HCT116 (cell line): ENCODE measurements at regions not wholly inside any gene's neighbourhood (a gene's known extent, or its start where the extent isn't known, plus 50 kb on each side); places are given as distances from the start of the nearest gene placed in this dataset.

Experiments used
- ATAC-seq: fragments of 200-7000 bp; cut with Tn5 transposase; 2 replicates; pipeline ENCODE4 v1.9.1; 2020; ENCODE audit warnings: mild to moderate bottlenecking, moderate library complexity
- BruUV-seq: library from RNA; stranded (reverse); fragments of 400-500 nt; replicated peaks from 2 replicates; lab custom pipeline; 2021; lab: Mats Ljungman, UMichigan
- CTCF ChIA-PET: fragments of 300-600 bp; sonication (Branson Sonifier 250); formaldehyde crosslinking; loops from one replicate; lab custom pipeline; 2021; ENCODE audit warnings: antibody characterized with exemption; lab: Charles Lee
- POLR2A ChIA-PET: fragments of 300-600, 350-600 bp; sonication (Branson Sonifier 250); formaldehyde crosslinking; loops from one replicate; lab custom pipeline; 2021; ENCODE audit warnings: antibody characterized with exemption; lab: Charles Lee
- RAD21 ChIA-PET, 2 experiments: fragments of 300-600 bp; sonication (Branson Sonifier 250); formaldehyde crosslinking; loops; one replicate each; lab custom pipeline; 2023; ENCODE audit warnings: low total read pairs in 2 of 2; ENCODE audit not compliant: uncharacterized antibody in 2 of 2, unreplicated experiment in 2 of 2, low non-redundant PET in 1 of 2; lab: Charles Lee
- DNase-seq: peaks from one replicate; pipeline ENCODE4 v3.0.0-alpha.2; 2010; ENCODE audit warnings: low read depth, low spot score
- H2AFZ ChIP-seq: fragments of 200-600 bp; shearing (Covaris generic), sonication (generic); 2 replicates; pipeline ENCODE4 v1.6.1; 2017; ENCODE audit warnings: low read depth, mixed run types, mixed read lengths, antibody characterized with exemption, low read length; ENCODE audit not compliant: poor library complexity, severe bottlenecking
- H3K27ac ChIP-seq: 2 replicates; pipeline ENCODE4 v1.5.1; 2012; ENCODE audit warnings: low read depth, low read length
- H3K27me3 ChIP-seq: fragments of 200-600 bp; sonication (generic); 2 replicates; pipeline ENCODE4 v1.6.1; 2016; ENCODE audit warnings: mixed run types, low read length, mixed read lengths; ENCODE audit not compliant: insufficient read depth
- H3K36me3 ChIP-seq, 2 experiments: fragments of 200-500 bp in 1 of 2; fragments of 200-600 bp in 1 of 2; sonication (Bioruptor generic) in 1 of 2; sonication (generic) in 1 of 2; 2 replicates each; pipeline versions ENCODE4 v1.5.1 to v1.6.1; 2014 to 2016; ENCODE audit warnings: low read length in 2 of 2, inconsistent platforms in 1 of 2, mixed read lengths in 1 of 2, mixed run types in 1 of 2; ENCODE audit not compliant: insufficient read depth in 2 of 2, control insufficient read depth in 1 of 2
- H3K4me1 ChIP-seq, 2 experiments: fragments of 200-600 bp in 1 of 2; sonication (generic) in 1 of 2; 2 replicates each; pipeline versions ENCODE4 v1.5.1 to v1.6.1; 2012 to 2017; ENCODE audit warnings: low read length in 2 of 2, inconsistent platforms in 1 of 2, mild to moderate bottlenecking in 1 of 2, mixed read lengths in 1 of 2, mixed run types in 1 of 2, moderate library complexity in 1 of 2; ENCODE audit not compliant: insufficient read depth in 2 of 2, control insufficient read depth in 1 of 2
- H3K4me2 ChIP-seq: fragments of 200-600 bp; sonication (generic); 2 replicates; pipeline ENCODE4 v1.6.1; 2017; ENCODE audit warnings: mixed run types, low read length, mixed read lengths
- H3K4me3 ChIP-seq, 2 experiments: fragments of 200-600 bp in 1 of 2; sonication (generic) in 1 of 2; replicated peaks in 1 of 2; 2 replicates each; pipeline ENCODE4 v1.5.1; 2011 to 2016; ENCODE audit warnings: low read length in 2 of 2, control low read depth in 1 of 2, low read depth in 1 of 2, mild to moderate bottlenecking in 1 of 2, mixed read lengths in 1 of 2, mixed run types in 1 of 2
- H3K79me2 ChIP-seq: fragments of 200-600 bp; sonication (generic); 2 replicates; pipeline ENCODE4 v1.6.1; 2017; ENCODE audit warnings: mild to moderate bottlenecking, mixed run types, low read length, moderate library complexity, mixed read lengths; ENCODE audit not compliant: insufficient read depth
- H3K9ac ChIP-seq: fragments of 200-600 bp; sonication (generic); 2 replicates; pipeline ENCODE4 v1.6.1; 2016; ENCODE audit warnings: low read length, mixed read lengths
- H3K9me2 ChIP-seq: fragments of 200-600 bp; sonication (generic), shearing (Covaris generic); 2 replicates; pipeline ENCODE4 v1.6.1; 2017; ENCODE audit warnings: mixed run types, mild to moderate bottlenecking, moderate library complexity; ENCODE audit not compliant: insufficient read depth
- H3K9me3 ChIP-seq, 2 experiments: fragments of 200-500 bp in 1 of 2; fragments of 200-600 bp in 1 of 2; sonication (Bioruptor generic) in 1 of 2; sonication (generic) in 1 of 2; 2 replicates each; pipeline ENCODE4 v1.6.1; 2014 to 2017; ENCODE audit warnings: low read length in 2 of 2, mixed read lengths in 2 of 2, inconsistent platforms in 1 of 2, low read depth in 1 of 2, mild to moderate bottlenecking in 1 of 2, mixed run types in 1 of 2, moderate library complexity in 1 of 2; ENCODE audit not compliant: control insufficient read depth in 1 of 2, insufficient read depth in 1 of 2
- H4K20me1 ChIP-seq: fragments of 200-600 bp; sonication (generic), shearing (Covaris generic); 2 replicates; pipeline ENCODE4 v1.6.1; 2017; ENCODE audit warnings: mixed run types, mild to moderate bottlenecking, moderate library complexity; ENCODE audit not compliant: insufficient read depth
- CBX3 ChIP-seq: IDR thresholded peaks from 2 replicates; pipeline ENCODE4 v1.6.1; 2012; ENCODE audit warnings: low read depth
- CEBPB ChIP-seq: IDR thresholded peaks from 2 replicates; pipeline ENCODE4 v1.6.1; 2012; ENCODE audit warnings: low read depth
- EGR1 ChIP-seq: IDR thresholded peaks from 2 replicates; pipeline ENCODE4 v1.6.1; 2012; ENCODE audit warnings: low read depth
- ELF1 ChIP-seq: IDR thresholded peaks from 2 replicates; pipeline ENCODE4 v1.6.1; 2012; ENCODE audit warnings: low read depth, borderline replicate concordance
- EZH2 ChIP-seq: fragments of 200-600 bp; sonication (generic); IDR thresholded peaks from 2 replicates; pipeline ENCODE4 v1.6.1; 2017; ENCODE audit warnings: antibody characterized with exemption, mixed run types
- EZH2phosphoT487 ChIP-seq: fragments of 200-600 bp; IDR thresholded peaks from 2 replicates; pipeline ENCODE4 v1.6.1; 2018; ENCODE audit warnings: antibody characterized with exemption, borderline replicate concordance
- SP1 ChIP-seq: IDR thresholded peaks from 2 replicates; pipeline ENCODE4 v1.6.1; 2012; ENCODE audit warnings: low read depth
- YY1 ChIP-seq: IDR thresholded peaks from 2 replicates; pipeline ENCODE4 v1.6.1; 2011; ENCODE audit warnings: low read length, low read depth, moderate library complexity, mild to moderate bottlenecking; ENCODE audit not compliant: insufficient replicate concordance; ENCODE audit errors: extremely low read depth
- ZFX ChIP-seq: fragments of 450-650 bp; IDR thresholded peaks from 2 replicates; pipeline ENCODE4 v1.6.1; 2017
- intact Hi-C: fragments of 100-400 bp; cut with micrococcal nuclease; formaldehyde crosslinking; loops from 2 replicates; pipeline ENCODE4 v1.10.0; 2022
- TF ChIP-seq, protein P1 (sequence below): IDR thresholded peaks from 2 replicates; pipeline ENCODE4 v1.6.1; 2012
- TF ChIP-seq, protein P2 (sequence below), 3 experiments: fragments of 200-600 bp in 1 of 3; sonication (generic) in 1 of 3; IDR thresholded peaks in 2 of 3; conservative IDR thresholded peaks in 1 of 3; 2 replicates each; pipeline ENCODE4 v1.5.1; 2012 to 2017; ENCODE audit warnings: low read depth in 2 of 3, low read length in 2 of 3, antibody characterized with exemption in 1 of 3, borderline replicate concordance in 1 of 3, control low read depth in 1 of 3, mild to moderate bottlenecking in 1 of 3, mixed read lengths in 1 of 3, mixed run types in 1 of 3, moderate library complexity in 1 of 3; ENCODE audit not compliant: insufficient read depth in 1 of 3
- TF ChIP-seq, protein P3 (sequence below): IDR thresholded peaks from 2 replicates; pipeline ENCODE4 v1.6.1; 2011; ENCODE audit warnings: mild to moderate bottlenecking, low read length, moderate library complexity; ENCODE audit not compliant: insufficient replicate concordance; ENCODE audit errors: extremely low read depth

DNA sequence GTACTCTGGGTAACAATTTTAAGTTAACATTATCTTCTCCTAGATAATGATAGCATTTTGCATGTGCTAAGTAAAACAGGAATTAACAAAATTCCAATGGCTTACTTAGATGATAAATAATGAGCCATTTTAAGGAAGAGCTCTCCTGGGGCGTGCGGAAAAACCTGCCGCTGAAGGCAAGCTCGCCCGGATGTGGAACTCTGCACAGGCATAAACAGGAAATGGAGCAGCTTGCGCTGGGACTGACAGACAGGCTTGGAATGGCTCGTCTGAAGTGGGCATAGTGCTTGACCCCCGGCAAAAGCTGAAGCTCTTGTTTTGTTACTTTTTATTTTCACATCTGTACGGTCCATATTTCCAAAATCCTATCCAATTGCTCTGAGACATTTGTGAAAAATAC is 169.2 kb downstream of the ZNF281 start:
- Histone ChIP-seq H3K4me2 (no peak overlapping the region), H3K27ac (no peak overlapping the region), H3K9ac (no peak overlapping the region), H3K4me1 (no peaks in the 10 kb centered on the region), H3K9me2 (no peaks in the 10 kb centered on the region), H3K79me2 (no peaks in the 10 kb centered on the region), H3K27me3 (no peaks in the 10 kb centered on the region), H3K9me3 (no peaks in the 10 kb centered on the region), H2AFZ (no peak overlapping the region), H3K36me3 (no peaks in the 10 kb centered on the region), H4K20me1 (no peaks in the 10 kb centered on the region), H3K4me3 (no peak overlapping the region)
- RAD21 ChIA-PET = interaction anchor here in 1 of 2 experiments (0.6 kb wide), 1 partner anchor 318 kb away, joined by 4 read pairs; no protein-coding TSS in a partner anchor
- POLR2A ChIA-PET = interaction anchor here (0.9 kb wide), 1 partner anchor 14 kb away, joined by 3 read pairs; no protein-coding TSS in a partner anchor
- intact Hi-C loops = no loop called here
- CTCF ChIA-PET = no interaction called here
- no peak for ATAC-seq
- no peak for TF ChIP-seq EZH2phosphoT487
- TF ChIP-seq CEBPB = no peak
- TF ChIP-seq, protein P1, sequence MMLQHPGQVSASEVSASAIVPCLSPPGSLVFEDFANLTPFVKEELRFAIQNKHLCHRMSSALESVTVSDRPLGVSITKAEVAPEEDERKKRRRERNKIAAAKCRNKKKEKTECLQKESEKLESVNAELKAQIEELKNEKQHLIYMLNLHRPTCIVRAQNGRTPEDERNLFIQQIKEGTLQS = no peak
- no peak for TF ChIP-seq YY1
- TF ChIP-seq CBX3 = no peak
- TF ChIP-seq ELF1 = no peak
- no peak for TF ChIP-seq ZFX
- TF ChIP-seq EZH2 = no peak
- no peak for TF ChIP-seq SP1
- BruUV-seq = no TSS peak
- DNase-seq = no peak

DNA sequence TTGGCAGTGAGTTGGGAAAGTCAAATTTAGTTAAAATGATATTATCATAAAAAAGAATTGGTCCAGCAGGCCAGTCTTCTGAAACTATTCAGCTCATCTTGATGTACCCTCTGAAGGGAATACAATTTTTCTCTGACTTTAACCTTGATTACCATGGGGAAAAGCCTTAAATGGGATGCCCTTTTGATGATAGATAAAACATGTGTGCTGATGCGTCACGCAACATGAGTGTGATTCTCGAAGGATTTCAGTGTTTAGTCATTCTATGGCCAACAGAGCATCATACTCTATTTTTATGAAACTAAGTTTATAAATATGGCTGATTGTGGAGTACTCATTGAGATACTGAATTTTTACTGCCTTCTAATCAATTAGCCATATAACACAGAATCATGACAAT is 171.5 kb downstream of the ZNF281 start:
- DNase-seq = no peak
- ATAC-seq = no peak
- Histone ChIP-seq H3K27me3 (no peaks in the 10 kb centered on the region), H3K9me3 (no peaks in the 10 kb centered on the region), H3K9ac (no peak overlapping the region), H3K4me1 (no peaks in the 10 kb centered on the region), H3K4me2 (no peak overlapping the region), H3K27ac (no peak overlapping the region), H2AFZ (no peak overlapping the region), H3K36me3 (no peaks in the 10 kb centered on the region), H3K4me3 (no peak overlapping the region), H3K79me2 (no peaks in the 10 kb centered on the region), H3K9me2 (no peaks in the 10 kb centered on the region), H4K20me1 (no peaks in the 10 kb centered on the region)
- BruUV-seq = no TSS peak
- RAD21 ChIA-PET = no interaction called here
- TF ChIP-seq, protein P2, sequence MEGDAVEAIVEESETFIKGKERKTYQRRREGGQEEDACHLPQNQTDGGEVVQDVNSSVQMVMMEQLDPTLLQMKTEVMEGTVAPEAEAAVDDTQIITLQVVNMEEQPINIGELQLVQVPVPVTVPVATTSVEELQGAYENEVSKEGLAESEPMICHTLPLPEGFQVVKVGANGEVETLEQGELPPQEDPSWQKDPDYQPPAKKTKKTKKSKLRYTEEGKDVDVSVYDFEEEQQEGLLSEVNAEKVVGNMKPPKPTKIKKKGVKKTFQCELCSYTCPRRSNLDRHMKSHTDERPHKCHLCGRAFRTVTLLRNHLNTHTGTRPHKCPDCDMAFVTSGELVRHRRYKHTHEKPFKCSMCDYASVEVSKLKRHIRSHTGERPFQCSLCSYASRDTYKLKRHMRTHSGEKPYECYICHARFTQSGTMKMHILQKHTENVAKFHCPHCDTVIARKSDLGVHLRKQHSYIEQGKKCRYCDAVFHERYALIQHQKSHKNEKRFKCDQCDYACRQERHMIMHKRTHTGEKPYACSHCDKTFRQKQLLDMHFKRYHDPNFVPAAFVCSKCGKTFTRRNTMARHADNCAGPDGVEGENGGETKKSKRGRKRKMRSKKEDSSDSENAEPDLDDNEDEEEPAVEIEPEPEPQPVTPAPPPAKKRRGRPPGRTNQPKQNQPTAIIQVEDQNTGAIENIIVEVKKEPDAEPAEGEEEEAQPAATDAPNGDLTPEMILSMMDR (IDR thresholded peaks at IDR 0.05 in 2 of 3, conservative IDR thresholded peaks at IDR 0.05 in 1 of 3; ENCODE audit: borderline replicate concordance in 1 of 3, insufficient read depth in 1 of 3, low read depth in 2 of 3, low read length in 2 of 3) = no peak
- no peak for TF ChIP-seq CBX3
- TF ChIP-seq, protein P3, sequence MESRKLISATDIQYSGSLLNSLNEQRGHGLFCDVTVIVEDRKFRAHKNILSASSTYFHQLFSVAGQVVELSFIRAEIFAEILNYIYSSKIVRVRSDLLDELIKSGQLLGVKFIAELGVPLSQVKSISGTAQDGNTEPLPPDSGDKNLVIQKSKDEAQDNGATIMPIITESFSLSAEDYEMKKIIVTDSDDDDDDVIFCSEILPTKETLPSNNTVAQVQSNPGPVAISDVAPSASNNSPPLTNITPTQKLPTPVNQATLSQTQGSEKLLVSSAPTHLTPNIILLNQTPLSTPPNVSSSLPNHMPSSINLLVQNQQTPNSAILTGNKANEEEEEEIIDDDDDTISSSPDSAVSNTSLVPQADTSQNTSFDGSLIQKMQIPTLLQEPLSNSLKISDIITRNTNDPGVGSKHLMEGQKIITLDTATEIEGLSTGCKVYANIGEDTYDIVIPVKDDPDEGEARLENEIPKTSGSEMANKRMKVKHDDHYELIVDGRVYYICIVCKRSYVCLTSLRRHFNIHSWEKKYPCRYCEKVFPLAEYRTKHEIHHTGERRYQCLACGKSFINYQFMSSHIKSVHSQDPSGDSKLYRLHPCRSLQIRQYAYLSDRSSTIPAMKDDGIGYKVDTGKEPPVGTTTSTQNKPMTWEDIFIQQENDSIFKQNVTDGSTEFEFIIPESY = no peak
- TF ChIP-seq, protein P1 = no peak
- no peak for TF ChIP-seq SP1
- TF ChIP-seq YY1 = no peak
- TF ChIP-seq EZH2 = no peak
- TF ChIP-seq EGR1 = no peak
- TF ChIP-seq CEBPB = no peak
- CTCF ChIA-PET = no interaction called here
- POLR2A ChIA-PET = no interaction called here
- intact Hi-C loops = no loop called here
